GM12892 (cell line): ENCODE measurements at regions not wholly inside any gene's neighbourhood (a gene's known extent, or its start where the extent isn't known, plus 50 kb on each side); places are given as distances from the start of the nearest gene placed in this dataset.

Experiments
- DNase-seq: peaks from one replicate; pipeline ENCODE4 v3.0.0; 2011; ENCODE audit not compliant: insufficient read length
- FAIRE-seq: peaks from 2 replicates; lab custom pipeline; 2011; peaks lifted over from hg19 to GRCh38; lab: Jason Lieb, UNC
- POLR2A ChIP-seq: IDR thresholded peaks from 2 replicates; pipeline ENCODE4 v1.6.1; 2011; ENCODE audit warnings: low read depth, low read length, control low read depth
- POLR2AphosphoS5 ChIP-seq: IDR thresholded peaks from 2 replicates; pipeline ENCODE4 v1.6.1; 2011; ENCODE audit warnings: low read depth, low read length, control low read depth
- TAF1 ChIP-seq: IDR thresholded peaks from 2 replicates; pipeline ENCODE4 v1.6.1; 2011; ENCODE audit warnings: low read depth, mild to moderate bottlenecking, control low read depth, low read length, borderline replicate concordance

DNA sequence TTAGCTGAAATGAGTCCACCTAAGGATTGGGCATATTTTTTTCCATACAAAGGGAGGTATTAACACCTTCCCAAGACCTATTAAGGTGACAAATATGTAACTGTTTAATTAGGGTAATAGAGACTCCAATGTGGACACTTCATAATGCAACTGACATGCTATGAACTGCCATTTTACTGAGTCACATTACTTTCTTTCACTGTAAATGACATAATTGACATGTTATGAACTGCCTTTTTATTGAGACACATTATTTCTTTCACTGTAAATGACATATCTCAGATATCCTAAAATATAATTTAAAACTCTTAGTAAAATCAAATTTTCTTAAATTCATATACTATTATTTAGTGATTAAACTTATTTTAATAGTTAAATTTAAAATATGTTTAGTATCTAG, 528.8 kb upstream of the PCDH15 start:
- FAIRE-seq (no peak), DNase-seq (no peak)

DNA sequence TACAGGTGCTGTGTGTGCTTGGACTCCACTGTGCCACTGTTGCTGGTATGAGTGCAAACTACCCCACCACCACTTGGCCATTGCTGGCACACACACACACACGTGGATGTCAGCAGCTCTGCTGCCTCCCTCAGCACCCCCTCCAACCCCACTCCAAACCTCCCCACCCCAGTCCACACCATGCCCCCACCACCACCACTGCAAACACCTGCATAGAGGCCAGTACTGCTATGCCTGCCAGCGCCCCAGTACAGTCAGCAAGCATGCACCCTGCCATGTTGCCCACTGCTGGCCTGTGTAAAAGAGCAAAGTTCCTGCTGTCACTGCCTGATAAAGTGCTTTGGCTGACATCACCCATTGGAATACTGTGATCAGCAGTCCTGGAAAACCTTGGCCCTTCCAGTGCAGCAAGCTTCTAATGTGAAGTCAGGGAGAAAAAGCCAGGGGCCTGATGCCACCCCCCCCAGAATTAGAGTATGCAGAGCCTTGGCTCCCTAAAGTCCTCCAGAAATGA, 519.2 kb upstream of the PCDH15 start:
- FAIRE-seq (no peak), DNase-seq (no peak)
- TF ChIP-seq TAF1 = no peak
- TF ChIP-seq POLR2AphosphoS5 = no peak
- no peak for TF ChIP-seq POLR2A

More for the DNA sequence above, 528.8 kb upstream of the PCDH15 start:
- TF ChIP-seq POLR2AphosphoS5 = no peak
- no peak for TF ChIP-seq TAF1
- TF ChIP-seq POLR2A = no peak

DNA sequence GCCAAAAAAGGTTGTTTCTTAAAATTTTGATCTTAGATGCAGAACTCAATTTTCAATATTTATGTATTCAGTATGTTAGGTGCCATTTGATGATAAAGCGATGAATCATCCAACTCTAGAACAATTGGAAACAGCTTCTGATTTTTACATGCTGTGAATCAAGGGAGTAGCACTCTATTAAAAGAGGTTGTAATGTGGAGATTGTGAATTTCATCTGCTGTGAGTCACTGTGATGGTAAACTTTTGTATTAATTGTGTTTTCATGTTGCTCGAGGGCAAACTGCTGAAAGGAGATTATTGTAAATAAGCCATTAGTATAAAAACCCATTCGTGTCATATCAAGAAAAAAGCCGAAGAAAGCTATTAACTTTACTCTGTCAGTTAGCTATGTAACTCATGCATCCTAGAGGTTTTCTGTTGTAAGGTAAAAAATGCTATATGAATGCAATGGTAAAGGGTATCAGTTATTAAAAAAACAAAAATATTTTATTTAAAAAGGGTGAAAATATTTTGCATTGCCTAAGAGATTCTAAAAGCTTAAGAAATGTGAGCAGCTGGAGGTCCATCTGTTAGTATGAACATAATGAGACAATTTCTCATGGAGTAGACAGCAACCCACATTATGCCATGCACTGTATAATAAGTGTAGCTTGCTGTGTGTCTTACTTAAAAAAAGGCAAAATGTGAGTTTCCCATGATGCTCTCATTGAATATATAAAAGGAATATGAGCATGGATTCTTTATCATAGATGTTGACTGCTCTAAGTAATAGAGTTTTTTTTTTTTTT, 511.0 kb upstream of the PCDH15 start:
- TF ChIP-seq POLR2AphosphoS5 (no peak), POLR2A (no peak), TAF1 (no peak)
- FAIRE-seq (no peak), DNase-seq (no peak)

DNA sequence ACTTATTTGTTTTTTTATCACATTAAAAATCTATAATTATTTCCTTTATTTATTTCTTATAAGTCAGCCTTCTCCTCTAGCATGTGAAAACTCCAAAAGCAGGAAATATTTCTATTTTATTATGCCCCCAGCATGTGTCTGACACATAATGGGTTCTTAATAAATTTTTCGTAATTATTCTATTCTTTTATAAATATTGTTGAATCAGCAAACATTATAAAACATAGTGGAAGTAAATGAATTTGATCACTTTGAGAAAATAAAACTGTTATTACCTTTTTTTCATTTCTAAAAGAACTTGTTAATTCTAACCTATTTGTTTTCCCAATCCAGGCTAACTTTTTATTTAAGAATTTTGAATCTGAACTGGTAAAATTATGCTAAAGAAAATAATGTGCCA, 509.1 kb upstream of the PCDH15 start:
- TF ChIP-seq POLR2AphosphoS5 (no peak), POLR2A (no peak), TAF1 (no peak)
- DNase-seq = no peak
- FAIRE-seq = no peak

DNA sequence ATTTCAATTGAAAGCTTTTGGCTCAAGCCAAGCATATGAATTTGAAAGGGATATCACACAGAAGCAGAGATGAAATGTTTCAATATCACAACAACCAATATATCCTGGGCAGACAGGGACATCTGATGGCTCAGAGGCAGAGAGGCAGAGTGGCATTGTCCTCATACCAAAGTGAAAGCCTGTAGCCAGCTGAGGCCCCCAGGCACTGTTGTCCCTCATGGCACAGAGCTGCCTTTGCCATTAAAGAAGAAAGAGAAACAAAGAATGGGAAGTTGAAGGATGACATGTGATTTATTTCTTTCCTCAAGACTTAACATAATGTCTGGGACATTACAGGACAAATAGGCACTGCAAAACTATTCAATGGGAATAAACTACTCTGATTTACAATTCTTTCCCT, 504.3 kb upstream of the PCDH15 start:
- DNase-seq (no peak), FAIRE-seq (no peak)
- no peak for TF ChIP-seq POLR2AphosphoS5
- no peak for TF ChIP-seq POLR2A
- no peak for TF ChIP-seq TAF1

DNA sequence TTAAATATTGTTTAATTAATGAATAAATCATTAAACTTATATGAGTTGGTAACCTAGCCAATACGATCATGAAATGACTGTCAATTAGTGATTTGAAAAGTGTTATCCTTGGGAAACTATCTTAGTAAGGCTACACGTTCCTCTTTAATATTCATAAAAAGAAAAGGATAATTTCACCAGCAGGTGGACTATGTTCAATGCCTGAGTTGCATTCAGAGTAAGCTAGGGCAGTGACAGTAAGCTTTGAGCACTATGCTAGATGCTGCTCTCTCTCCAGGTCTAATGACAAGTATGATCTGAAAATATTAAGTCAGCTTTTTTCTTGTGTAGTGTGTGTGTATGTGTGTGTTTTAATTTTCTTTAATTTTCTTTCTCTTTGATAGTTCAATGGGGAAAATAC, 486.3 kb upstream of the PCDH15 start:
- TF ChIP-seq TAF1 = no peak
- TF ChIP-seq POLR2A = no peak
- no peak for TF ChIP-seq POLR2AphosphoS5
- no peak for FAIRE-seq
- no peak for DNase-seq

DNA sequence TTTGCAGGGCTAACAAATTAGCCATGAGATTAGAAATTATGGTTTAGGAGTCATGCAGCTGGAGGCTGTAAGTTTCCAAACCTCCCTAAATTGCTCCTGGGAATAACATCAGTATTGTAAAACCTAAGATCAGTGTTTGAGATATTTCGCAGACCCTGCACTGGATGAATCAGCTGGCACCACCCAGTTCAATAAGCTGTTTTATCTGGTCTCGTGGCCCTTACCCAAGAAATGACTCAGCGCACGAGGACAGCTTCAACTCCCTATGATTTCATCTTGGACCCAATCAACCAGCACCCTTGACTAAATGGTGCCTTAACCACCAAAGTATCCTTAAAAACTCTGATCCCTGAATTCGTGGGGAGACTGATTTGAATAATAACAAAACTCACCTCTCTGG, 482.0 kb upstream of the PCDH15 start:
- DNase-seq (no peak), FAIRE-seq (no peak)
- TF ChIP-seq POLR2A (no peak), POLR2AphosphoS5 (no peak), TAF1 (no peak)

DNA sequence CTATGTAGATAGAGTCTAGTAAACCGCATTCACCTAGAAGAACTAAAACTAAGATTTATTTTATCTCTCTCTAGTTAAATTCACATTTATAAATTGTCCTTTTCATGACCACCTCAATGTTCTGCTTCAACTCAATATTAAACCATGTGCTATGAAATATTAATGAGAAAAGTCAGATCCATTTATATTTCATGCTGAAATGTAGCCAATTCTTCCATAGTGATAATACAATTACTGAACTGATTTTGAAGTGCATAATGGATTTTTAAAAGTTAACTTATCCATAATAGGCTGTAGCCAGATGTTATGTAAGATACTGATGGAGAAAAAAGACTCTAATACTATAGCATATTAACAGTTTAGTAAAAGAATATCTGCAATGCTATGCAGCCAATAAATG, 479.7 kb upstream of the PCDH15 start:
- TF ChIP-seq POLR2A = no peak
- TF ChIP-seq TAF1 = no peak
- TF ChIP-seq POLR2AphosphoS5 = no peak
- no peak for FAIRE-seq

DNA sequence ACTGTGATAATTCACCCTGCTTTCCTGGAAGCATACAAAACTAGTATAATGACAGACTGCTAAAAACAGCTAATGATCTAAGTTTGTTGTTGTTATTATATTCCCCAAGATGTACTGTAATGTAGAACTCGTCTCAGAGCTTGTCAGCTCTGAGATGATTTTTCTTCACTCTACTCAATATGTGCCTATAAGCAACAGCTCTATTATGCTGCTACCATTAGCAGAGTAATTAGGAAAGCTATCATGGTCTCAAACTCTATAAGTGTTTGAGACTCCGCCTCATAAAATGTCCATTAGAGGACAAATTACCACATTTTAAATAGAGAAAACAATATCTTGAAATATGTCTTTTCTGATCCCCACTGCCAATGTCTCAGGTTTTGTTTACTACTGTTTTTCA, 476.5 kb upstream of the PCDH15 start:
- DNase-seq = no peak
- FAIRE-seq = no peak

More for the DNA sequence above, 479.7 kb upstream of the PCDH15 start:
- DNase-seq = no peak

DNA sequence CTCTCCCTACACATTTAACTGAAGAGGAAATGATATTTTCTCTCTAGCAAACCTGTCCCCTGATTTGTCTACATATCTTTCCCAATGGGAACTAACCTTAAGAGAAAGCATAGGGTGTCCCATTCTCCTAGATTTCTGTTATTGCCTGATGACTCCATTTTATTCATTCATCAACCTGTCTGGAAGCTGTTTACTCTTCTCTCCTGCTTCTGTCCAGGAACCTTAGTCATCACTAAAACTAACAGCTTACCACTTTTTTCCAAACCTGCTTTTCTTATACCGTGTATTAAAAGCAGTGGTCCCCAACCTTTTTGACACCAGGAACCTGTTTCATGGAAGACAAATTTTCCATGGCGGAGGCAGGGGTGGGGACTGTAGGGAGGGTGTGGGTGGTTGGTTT, 473.3 kb upstream of the PCDH15 start:
- TF ChIP-seq TAF1 = no peak
- TF ChIP-seq POLR2A = no peak
- DNase-seq = no peak
- FAIRE-seq = no peak

More for the DNA sequence above, 476.5 kb upstream of the PCDH15 start:
- no peak for TF ChIP-seq POLR2A
- no peak for TF ChIP-seq TAF1
- TF ChIP-seq POLR2AphosphoS5 = no peak

DNA sequence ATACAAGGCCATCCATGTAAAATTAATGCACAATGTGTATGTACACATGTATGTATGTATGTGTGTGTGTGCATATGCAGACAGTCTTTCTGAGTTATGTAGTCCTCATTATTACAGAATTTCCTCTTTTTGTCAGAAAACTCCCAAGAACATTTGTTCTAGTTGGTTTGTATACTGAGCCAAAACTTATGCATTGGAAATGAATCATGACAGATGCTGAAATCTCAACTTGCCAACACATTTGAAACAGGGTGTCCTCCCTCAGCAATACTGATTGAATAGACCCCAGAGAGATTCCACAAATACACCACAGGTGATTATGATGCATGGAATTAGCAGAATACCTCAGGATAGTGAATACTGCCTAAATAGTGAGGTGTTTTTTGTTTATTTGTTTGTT, 472.9 kb upstream of the PCDH15 start:
- DNase-seq (no peak), FAIRE-seq (no peak)
- TF ChIP-seq TAF1 (no peak), POLR2AphosphoS5 (no peak), POLR2A (no peak)

DNA sequence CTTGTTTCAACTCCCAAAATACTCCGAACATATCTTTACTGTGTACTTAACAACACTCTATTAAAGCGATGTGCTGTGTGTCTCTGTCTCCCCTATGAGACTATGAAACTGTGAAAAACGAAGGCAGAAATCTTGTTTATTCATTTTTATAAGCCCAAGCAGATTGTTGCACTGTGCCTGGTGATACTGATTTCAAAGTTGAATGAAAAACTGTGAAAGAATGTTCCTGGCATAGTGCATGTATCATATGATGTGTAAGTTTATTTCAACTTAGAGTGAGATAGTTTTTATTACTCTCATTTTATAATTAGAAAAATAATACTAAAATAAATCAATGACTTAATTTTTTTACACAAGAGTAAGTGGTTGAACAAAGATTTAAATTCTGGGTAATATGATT, 471.9 kb upstream of the PCDH15 start:
- FAIRE-seq = no peak
- TF ChIP-seq POLR2A (no peak), POLR2AphosphoS5 (no peak), TAF1 (no peak)
- no peak for DNase-seq

DNA sequence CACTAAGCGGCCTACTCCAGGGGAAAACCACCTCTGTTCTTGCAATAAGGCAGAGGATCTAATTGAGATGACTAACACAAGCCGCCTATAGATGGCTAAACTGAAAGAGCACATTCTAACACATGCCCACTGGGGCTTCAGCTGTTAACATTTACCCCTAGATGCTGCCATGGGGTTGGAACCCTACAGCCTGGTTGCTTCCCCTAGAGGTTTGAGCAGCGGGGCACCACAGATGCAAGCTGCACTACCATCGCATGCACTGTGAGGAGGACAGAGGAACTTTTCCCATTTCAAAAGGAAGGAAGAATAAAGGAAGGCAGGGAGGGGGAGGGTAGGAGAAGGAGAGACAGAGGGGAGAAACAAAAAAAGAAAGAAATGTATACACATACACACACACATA, 465.8 kb upstream of the PCDH15 start:
- FAIRE-seq (no peak), DNase-seq (no peak)
- no peak for TF ChIP-seq POLR2AphosphoS5
- no peak for TF ChIP-seq POLR2A
- no peak for TF ChIP-seq TAF1
